GM12873 (cell line): ENCODE measurements at regions not wholly inside any gene's neighbourhood (a gene's known extent, or its start where the extent isn't known, plus 50 kb on each side); places are given as distances from the start of the nearest gene placed in this dataset.

Experiments
- CTCF ChIP-seq: IDR thresholded peaks from 2 replicates; pipeline ENCODE4 v1.5.1; 2012; ENCODE audit warnings: low read depth, mild to moderate bottlenecking, moderate library complexity, low read length, control low read depth; ENCODE audit not compliant: insufficient read depth; ENCODE audit errors: missing control alignments

GRCh38 chr11:70610566-70611565 lies 212.5 kb downstream of the CTTN start:
- TF ChIP-seq CTCF = no peak

GRCh38 chr11:70611821-70612220 lies 213.5 kb downstream of the CTTN start:
- TF ChIP-seq CTCF = no peak

- TF ChIP-seq CTCF = no peak
These were observed 214.3 kb downstream of the CTTN start for GRCh38 chr11:70612459-70613141.

- no peak for TF ChIP-seq CTCF
These were observed 215.8 kb downstream of the CTTN start for GRCh38 chr11:70614034-70614681.

GRCh38 chr11:70615036-70615875 lies 216.9 kb downstream of the CTTN start:
- TF ChIP-seq CTCF = no peak

GRCh38 chr11:70616317-70616716 lies 218.0 kb downstream of the CTTN start:
- no peak for TF ChIP-seq CTCF
